GM18861 (cell line): ENCODE measurements at regions not wholly inside any gene's neighbourhood (a gene's known extent, or its start where the extent isn't known, plus 50 kb on each side); places are given as distances from the start of the nearest gene placed in this dataset.
A peak's percentile ranks its signal among the peaks of the same experiment; 100 is the strongest.
"Not testable (repeated sequence)": the region's sequence is repeated elsewhere in the genome, so short reads cannot be mapped to it uniquely, and the experiment has no call there.

Experiments
- ATAC-seq: cut with Tn5 transposase; IDR thresholded peaks from one replicate; pipeline ENCODE4 v1.9.1; 2021; ENCODE audit not compliant: unreplicated experiment

- ATAC-seq: peak; percentile 88
Observed at GRCh38 chr7:112982441-112983063, 104.1 kb downstream of the GPR85 start.

GRCh38 chr7:112981966-112982365 lies 104.7 kb downstream of the GPR85 start:
- peak; percentile 26 for ATAC-seq

- ATAC-seq: not testable (repeated sequence)
Observed at GRCh38 chr7:112979055-112979454, 107.6 kb downstream of the GPR85 start.

GRCh38 chr7:112977244-112977955 lies 109.2 kb downstream of the GPR85 start:
- ATAC-seq: not testable (repeated sequence)

- ATAC-seq: peak; percentile 79
Observed at GRCh38 chr7:112970771-112971170, 115.9 kb downstream of the GPR85 start.

- no peak for ATAC-seq
Observed at GRCh38 chr7:112969946-112970345, 116.7 kb downstream of the GPR85 start.

GRCh38 chr7:112965506-112965905 lies 121.1 kb downstream of the GPR85 start:
- ATAC-seq: no peak

GRCh38 chr7:112963634-112964033 lies 123.0 kb downstream of the GPR85 start:
- no peak for ATAC-seq

- ATAC-seq: no peak
Observed at GRCh38 chr7:112962815-112963214, 123.8 kb downstream of the GPR85 start.

GRCh38 chr7:112959276-112959675 lies 127.4 kb downstream of the GPR85 start:
- no peak for ATAC-seq

GRCh38 chr7:112958775-112959174 lies 127.9 kb downstream of the GPR85 start:
- ATAC-seq: no peak

- ATAC-seq: no peak
Observed at GRCh38 chr7:112957901-112958300, 128.7 kb downstream of the GPR85 start.

- ATAC-seq: not testable (repeated sequence)
Observed at GRCh38 chr7:112953031-112953430, 133.6 kb downstream of the GPR85 start.

GRCh38 chr7:112951070-112951469 lies 135.6 kb downstream of the GPR85 start:
- no peak for ATAC-seq

GRCh38 chr7:112949682-112950081 lies 136.9 kb downstream of the GPR85 start:
- not testable (repeated sequence) for ATAC-seq

GRCh38 chr7:112946350-112946749 lies 140.3 kb downstream of the GPR85 start:
- no peak for ATAC-seq

GRCh38 chr7:112945046-112945445 lies 141.6 kb downstream of the GPR85 start:
- no peak for ATAC-seq

GRCh38 chr7:112942981-112943380 lies 143.6 kb downstream of the GPR85 start:
- ATAC-seq: no peak

- ATAC-seq: not testable (repeated sequence)
Observed at GRCh38 chr7:112942125-112942524, 144.5 kb downstream of the GPR85 start.

- peak; percentile 40 for ATAC-seq
Observed at GRCh38 chr7:112940314-112940732, 146.3 kb downstream of the GPR85 start.

GRCh38 chr7:112939574-112940313 lies 146.9 kb downstream of the GPR85 start:
- peak; percentile 96 for ATAC-seq
